Stimulated activated naive CD8-positive, alpha-beta T cell treated with anti-CD3 and anti-CD28 coated beads, Interleukin-15, Interleukin-2, amounts not matched to agents 100 ng/mL and 50 ng/mL, for 24 hours (primary cell): ENCODE measurements at regions not wholly inside any gene's neighbourhood (a gene's known extent, or its start where the extent isn't known, plus 50 kb on each side); places are given as distances from the start of the nearest gene placed in this dataset.

Source experiments
- H3K27ac Mint-ChIP-seq: one replicate; pipeline ENCODE4 v1.8.0; 2021; ENCODE audit warnings: mild to moderate bottlenecking, mixed read lengths
- H3K27me3 Mint-ChIP-seq: one replicate; pipeline ENCODE4 v1.8.0; 2021; ENCODE audit warnings: mixed read lengths
- H3K36me3 Mint-ChIP-seq: one replicate; pipeline ENCODE4 v1.8.0; 2021; ENCODE audit warnings: low read depth, mixed read lengths
- H3K4me1 Mint-ChIP-seq: one replicate; pipeline ENCODE4 v1.8.0; 2021; ENCODE audit warnings: low read depth, mixed read lengths
- H3K4me3 Mint-ChIP-seq: one replicate; pipeline ENCODE4 v1.8.0; 2021; ENCODE audit warnings: mild to moderate bottlenecking, mixed read lengths
- H3K9me3 Mint-ChIP-seq: one replicate; pipeline ENCODE4 v1.8.0; 2021; ENCODE audit warnings: mixed read lengths

DNA sequence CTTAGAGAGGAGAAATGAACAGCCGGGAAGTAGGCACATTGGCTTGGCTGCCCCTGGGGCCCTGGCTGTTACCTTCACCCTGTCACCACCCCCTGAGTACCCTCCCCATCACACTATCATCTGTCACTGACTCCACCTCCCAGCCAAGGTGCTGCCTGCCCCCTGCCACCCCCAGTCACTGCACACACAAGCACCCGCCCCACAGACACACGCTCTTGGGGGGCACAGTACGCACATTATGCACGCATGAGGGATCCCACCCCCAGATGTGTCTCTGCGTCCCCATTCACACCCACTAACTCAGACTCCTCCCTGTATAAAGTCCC, 223.3 kb downstream of the PTPRU start:
- Mint-ChIP-seq H3K4me1 (no peaks in the 10 kb centered on the region), H3K27ac (no peak overlapping the region), H3K27me3 (no peaks in the 10 kb centered on the region), H3K9me3 (peaks cover 3% of the 10 kb centered on the region), H3K4me3 (no peak overlapping the region), H3K36me3 (no peaks in the 10 kb centered on the region)

DNA sequence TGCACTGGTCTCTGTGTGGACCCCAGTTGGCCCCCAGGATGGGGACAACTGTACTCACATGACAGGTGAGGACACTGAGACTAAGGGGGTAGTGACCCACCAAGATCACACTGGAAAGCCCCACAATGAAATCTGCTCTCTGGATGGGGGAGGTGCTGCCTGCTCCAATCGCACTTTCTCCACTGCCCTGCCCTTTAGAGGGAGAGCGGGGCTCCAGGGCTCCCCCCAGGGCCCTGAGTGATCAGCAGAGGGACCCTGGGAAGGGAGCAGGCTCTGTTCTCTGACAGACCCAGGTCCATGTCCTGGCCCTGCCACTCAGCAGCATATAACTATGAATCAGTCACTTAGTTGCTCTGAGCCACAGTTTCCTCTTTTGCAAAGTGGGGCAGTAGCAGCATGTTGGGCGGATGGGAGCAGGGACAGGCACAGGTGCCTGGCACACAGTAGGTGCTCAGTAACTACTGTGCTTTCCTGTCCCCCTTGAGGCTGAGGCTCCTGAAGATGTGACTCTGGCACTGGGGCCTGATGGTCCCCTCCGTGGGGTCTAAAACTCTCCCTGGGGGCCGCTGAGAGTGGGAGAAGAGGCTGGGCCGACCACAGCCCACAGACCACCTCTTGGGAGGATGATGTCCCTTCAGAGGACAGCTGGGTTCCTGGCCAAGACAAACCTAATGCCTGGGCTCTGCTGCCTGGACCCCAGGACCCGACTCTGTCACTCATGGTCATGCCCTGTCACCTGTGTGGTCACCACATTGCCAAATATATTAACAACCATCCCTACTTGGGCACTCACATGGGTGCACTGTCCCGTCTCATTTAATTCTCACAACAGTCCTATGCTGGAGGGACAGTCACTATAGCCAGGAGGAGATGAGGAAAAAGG, 222.7 kb downstream of the PTPRU start:
- no peak overlapping the region for H3K4me3 Mint-ChIP-seq
- H3K9me3 Mint-ChIP-seq = no peaks in the 10 kb centered on the region
- no peaks in the 10 kb centered on the region for H3K36me3 Mint-ChIP-seq
- no peaks in the 10 kb centered on the region for H3K27me3 Mint-ChIP-seq
- no peaks in the 10 kb centered on the region for H3K4me1 Mint-ChIP-seq
- no peak overlapping the region for H3K27ac Mint-ChIP-seq

DNA sequence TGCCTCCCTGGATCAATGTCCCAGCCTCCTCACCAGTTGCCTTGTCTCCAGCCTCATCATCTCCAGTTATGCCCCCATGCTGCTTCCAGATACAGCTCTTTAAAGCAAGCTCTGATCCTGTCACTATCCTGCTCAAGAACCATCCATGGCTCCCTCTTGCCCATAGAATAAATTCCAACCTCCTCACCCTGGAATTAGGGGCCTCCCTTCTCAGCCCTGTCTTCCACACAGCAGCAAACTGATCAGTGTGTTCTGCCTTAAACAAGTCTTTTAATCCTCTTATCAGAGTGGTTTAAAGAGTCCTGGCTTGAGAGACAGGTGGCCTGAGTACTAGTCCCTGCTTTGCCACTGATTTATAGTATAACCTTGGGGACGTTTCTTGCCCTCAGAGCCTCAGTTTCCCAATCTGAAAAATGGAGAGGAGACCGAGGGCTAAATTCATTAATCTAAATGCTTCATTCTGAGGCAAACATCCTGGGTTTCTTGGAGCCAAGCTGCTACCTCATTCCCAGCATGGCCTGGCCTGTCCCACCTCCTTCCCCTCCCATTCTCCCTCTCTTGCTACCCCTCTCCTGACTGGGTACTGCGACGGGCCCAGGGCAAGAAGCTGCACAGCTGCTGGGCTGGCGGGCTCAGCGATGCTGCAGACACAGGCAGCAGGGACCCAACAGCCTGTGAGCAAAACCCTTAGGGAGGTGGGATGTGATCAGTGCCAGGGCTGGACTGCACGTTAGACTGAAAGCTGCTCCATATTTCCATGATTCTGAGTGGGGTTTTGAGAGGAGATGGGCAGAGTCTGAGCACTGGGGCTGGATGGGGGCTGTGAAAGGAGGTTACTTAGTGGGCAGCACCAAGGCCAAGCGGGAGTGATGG, 221.4 kb downstream of the PTPRU start:
- Mint-ChIP-seq H3K4me1 (no peaks in the 10 kb centered on the region), H3K27ac (no peak overlapping the region), H3K4me3 (no peak overlapping the region), H3K36me3 (no peaks in the 10 kb centered on the region), H3K9me3 (no peaks in the 10 kb centered on the region), H3K27me3 (peaks cover 6% of the 10 kb centered on the region)

GRCh38 chr1:29456685-29457435, 220.5 kb downstream of the PTPRU start:
- no peak overlapping the region for H3K27ac Mint-ChIP-seq
- H3K4me1 Mint-ChIP-seq = no peaks in the 10 kb centered on the region
- no peaks in the 10 kb centered on the region for H3K9me3 Mint-ChIP-seq
- no peak overlapping the region for H3K4me3 Mint-ChIP-seq
- no peaks in the 10 kb centered on the region for H3K36me3 Mint-ChIP-seq
- H3K27me3 Mint-ChIP-seq = peaks cover 6% of the 10 kb centered on the region

DNA sequence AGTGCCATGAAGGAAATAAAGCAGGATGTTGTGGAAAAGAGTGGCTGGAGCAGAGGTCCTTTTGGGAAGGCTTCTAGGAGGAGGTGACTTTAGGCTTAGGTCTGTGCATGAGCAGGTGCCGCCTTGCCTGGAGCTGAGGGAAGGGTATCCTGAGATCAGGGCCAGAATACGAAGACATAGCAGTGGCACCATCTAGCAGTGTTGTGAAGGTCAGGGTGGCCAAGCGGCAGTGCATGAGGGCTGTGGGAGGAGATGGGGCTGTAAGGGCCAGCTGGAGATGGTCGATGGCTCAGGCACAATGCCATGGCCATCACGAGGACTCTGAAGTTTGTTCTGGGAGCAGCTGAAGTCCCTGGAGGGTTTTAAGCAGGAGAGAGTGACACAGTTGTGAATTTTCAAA, 219.5 kb downstream of the PTPRU start:
- Mint-ChIP-seq H3K4me1 (no peaks in the 10 kb centered on the region), H3K36me3 (no peaks in the 10 kb centered on the region), H3K4me3 (no peak overlapping the region), H3K27ac (no peak overlapping the region), H3K9me3 (no peaks in the 10 kb centered on the region), H3K27me3 (peaks cover 6% of the 10 kb centered on the region)

GRCh38 chr1:29454616-29455380, 218.5 kb downstream of the PTPRU start:
- Mint-ChIP-seq H3K27me3 (peaks cover 6% of the 10 kb centered on the region), H3K4me3 (no peak overlapping the region), H3K4me1 (no peaks in the 10 kb centered on the region), H3K9me3 (no peaks in the 10 kb centered on the region), H3K27ac (no peak overlapping the region), H3K36me3 (no peaks in the 10 kb centered on the region)

GRCh38 chr1:29453502-29454240, 217.3 kb downstream of the PTPRU start:
- Mint-ChIP-seq H3K4me3 (no peak overlapping the region), H3K27ac (no peak overlapping the region), H3K36me3 (no peaks in the 10 kb centered on the region), H3K9me3 (no peaks in the 10 kb centered on the region), H3K27me3 (peaks cover 6% of the 10 kb centered on the region), H3K4me1 (no peaks in the 10 kb centered on the region)

GRCh38 chr1:29452463-29453230, 216.3 kb downstream of the PTPRU start:
- no peaks in the 10 kb centered on the region for H3K4me1 Mint-ChIP-seq
- H3K4me3 Mint-ChIP-seq = no peak overlapping the region
- no peak overlapping the region for H3K27ac Mint-ChIP-seq
- H3K9me3 Mint-ChIP-seq = no peaks in the 10 kb centered on the region
- H3K36me3 Mint-ChIP-seq = no peaks in the 10 kb centered on the region
- H3K27me3 Mint-ChIP-seq = peaks cover 6% of the 10 kb centered on the region

DNA sequence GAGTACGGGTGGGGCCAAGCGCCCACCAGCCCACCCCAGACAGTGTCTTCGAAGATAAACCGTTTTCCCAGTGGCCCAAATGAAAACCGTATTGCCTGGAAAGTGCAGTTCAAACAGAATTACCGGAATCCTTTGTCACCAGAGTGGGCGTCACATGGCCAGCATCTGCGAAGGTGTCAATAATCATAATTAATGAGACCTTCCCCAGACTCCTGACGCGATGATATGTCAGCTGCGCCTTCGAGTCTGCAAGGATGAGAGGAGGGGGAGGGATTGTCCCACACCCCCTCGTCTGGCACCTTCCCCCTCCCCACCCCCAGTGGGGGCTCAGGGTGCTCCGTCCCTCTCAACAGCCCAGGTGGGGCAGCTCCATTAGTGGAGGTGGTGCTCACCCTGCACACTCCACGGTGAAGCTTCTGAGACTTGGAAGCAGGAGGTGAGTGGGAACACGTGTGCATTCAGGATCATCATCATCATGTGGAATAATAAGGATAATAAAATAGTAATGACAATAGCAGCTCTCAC, 215.1 kb downstream of the PTPRU start:
- peaks cover 6% of the 10 kb centered on the region for H3K27me3 Mint-ChIP-seq
- H3K4me3 Mint-ChIP-seq = no peak overlapping the region
- no peak overlapping the region for H3K27ac Mint-ChIP-seq
- no peaks in the 10 kb centered on the region for H3K9me3 Mint-ChIP-seq
- H3K36me3 Mint-ChIP-seq = no peaks in the 10 kb centered on the region
- H3K4me1 Mint-ChIP-seq = no peaks in the 10 kb centered on the region

DNA sequence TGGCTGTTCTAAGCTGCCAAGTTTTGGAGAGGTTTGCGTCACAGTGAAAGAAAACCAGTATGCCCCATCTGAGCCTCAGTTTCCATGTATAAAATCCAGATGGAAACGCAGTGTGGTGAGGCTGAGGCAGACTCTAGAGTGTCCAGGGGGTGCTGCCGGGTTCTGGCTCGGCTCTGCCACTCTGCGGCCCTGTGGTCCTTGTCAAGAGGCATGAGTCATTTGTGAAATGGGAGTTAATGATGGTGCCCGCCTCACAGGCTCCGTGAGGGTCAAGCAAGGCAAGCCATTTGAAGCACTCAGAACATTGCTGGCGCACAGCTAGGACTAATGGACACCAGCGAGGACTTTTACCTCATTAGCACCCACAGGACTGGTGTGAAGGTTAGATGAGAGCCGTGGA, 214.3 kb downstream of the PTPRU start:
- no peak overlapping the region for H3K27ac Mint-ChIP-seq
- H3K9me3 Mint-ChIP-seq = no peaks in the 10 kb centered on the region
- peaks cover 6% of the 10 kb centered on the region for H3K27me3 Mint-ChIP-seq
- H3K36me3 Mint-ChIP-seq = no peaks in the 10 kb centered on the region
- H3K4me3 Mint-ChIP-seq = no peak overlapping the region
- H3K4me1 Mint-ChIP-seq = no peaks in the 10 kb centered on the region

DNA sequence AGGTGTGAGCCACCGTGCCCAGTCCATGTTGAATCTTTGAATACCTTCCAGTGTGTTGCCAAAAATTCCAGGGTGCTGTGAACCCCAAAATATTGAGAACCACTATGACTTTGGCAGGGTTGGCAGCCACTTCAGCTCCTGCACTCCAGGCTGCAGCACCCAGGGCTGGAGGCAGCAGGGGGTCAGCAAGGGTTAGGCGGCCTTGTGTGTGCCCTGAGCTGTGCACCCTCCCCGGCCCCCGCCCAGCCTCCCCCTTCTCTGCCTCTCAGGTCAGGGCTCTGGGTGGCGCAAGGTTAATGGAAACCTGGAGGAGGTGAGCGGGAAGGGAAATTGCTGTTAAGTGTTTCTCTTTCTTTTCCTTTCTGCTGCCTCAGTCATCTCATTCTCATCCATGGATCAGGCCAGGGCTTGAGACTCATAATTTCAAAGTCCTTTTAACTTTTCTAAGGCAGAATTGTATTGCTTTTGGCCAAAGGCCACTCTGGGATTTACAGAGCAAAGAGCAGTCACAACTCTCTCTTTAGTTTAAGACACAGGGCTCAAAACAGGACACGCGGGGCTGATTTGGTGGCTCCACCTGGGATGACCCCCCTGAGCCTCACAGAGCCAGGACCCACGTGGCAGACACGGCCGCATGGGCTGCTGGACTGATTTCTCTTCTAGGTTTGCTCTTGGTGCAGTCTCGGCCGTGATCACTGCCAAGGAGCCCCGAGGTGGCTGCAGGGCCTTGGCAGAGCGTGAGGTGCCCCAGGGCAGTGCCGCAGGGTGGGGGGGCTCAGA, 212.3 kb downstream of the PTPRU start:
- Mint-ChIP-seq H3K36me3 (no peaks in the 10 kb centered on the region), H3K27me3 (peaks cover 6% of the 10 kb centered on the region), H3K4me1 (no peaks in the 10 kb centered on the region), H3K9me3 (no peaks in the 10 kb centered on the region), H3K27ac (no peak overlapping the region), H3K4me3 (no peak overlapping the region)

- H3K27me3 Mint-ChIP-seq = no peaks in the 10 kb centered on the region
- no peaks in the 10 kb centered on the region for H3K9me3 Mint-ChIP-seq
- no peak overlapping the region for H3K4me3 Mint-ChIP-seq
- H3K36me3 Mint-ChIP-seq = no peaks in the 10 kb centered on the region
- no peaks in the 10 kb centered on the region for H3K4me1 Mint-ChIP-seq
- H3K27ac Mint-ChIP-seq = no peak overlapping the region
Observed at GRCh38 chr1:29447368-29447767, 211.0 kb downstream of the PTPRU start.
